HCT116 (cell line): ENCODE measurements at regions not wholly inside any gene's neighbourhood (a gene's known extent, or its start where the extent isn't known, plus 50 kb on each side); places are given as distances from the start of the nearest gene placed in this dataset.
"Not testable (repeated sequence)": the region's sequence is repeated elsewhere in the genome, so short reads cannot be mapped to it uniquely, and the experiment has no call there.

Source experiments
- ATAC-seq: fragments of 200-7000 bp; cut with Tn5 transposase; 2 replicates; pipeline ENCODE4 v1.9.1; 2020; ENCODE audit warnings: mild to moderate bottlenecking, moderate library complexity
- BruUV-seq: library from RNA; stranded (reverse); fragments of 400-500 nt; replicated peaks from 2 replicates; lab custom pipeline; 2021; lab: Mats Ljungman, UMichigan
- CTCF ChIA-PET: fragments of 300-600 bp; sonication (Branson Sonifier 250); formaldehyde crosslinking; loops from one replicate; lab custom pipeline; 2021; ENCODE audit warnings: antibody characterized with exemption; lab: Charles Lee
- POLR2A ChIA-PET: fragments of 300-600, 350-600 bp; sonication (Branson Sonifier 250); formaldehyde crosslinking; loops from one replicate; lab custom pipeline; 2021; ENCODE audit warnings: antibody characterized with exemption; lab: Charles Lee
- RAD21 ChIA-PET, 2 experiments: fragments of 300-600 bp; sonication (Branson Sonifier 250); formaldehyde crosslinking; loops; one replicate each; lab custom pipeline; 2023; ENCODE audit warnings: low total read pairs in 2 of 2; ENCODE audit not compliant: uncharacterized antibody in 2 of 2, unreplicated experiment in 2 of 2, low non-redundant PET in 1 of 2; lab: Charles Lee
- DNase-seq: peaks from one replicate; pipeline ENCODE4 v3.0.0-alpha.2; 2010; ENCODE audit warnings: low read depth, low spot score
- H2AFZ ChIP-seq: fragments of 200-600 bp; shearing (Covaris generic), sonication (generic); 2 replicates; pipeline ENCODE4 v1.6.1; 2017; ENCODE audit warnings: low read depth, mixed run types, mixed read lengths, antibody characterized with exemption, low read length; ENCODE audit not compliant: poor library complexity, severe bottlenecking
- H3K27ac ChIP-seq: 2 replicates; pipeline ENCODE4 v1.5.1; 2012; ENCODE audit warnings: low read depth, low read length
- H3K27me3 ChIP-seq: fragments of 200-600 bp; sonication (generic); 2 replicates; pipeline ENCODE4 v1.6.1; 2016; ENCODE audit warnings: mixed run types, low read length, mixed read lengths; ENCODE audit not compliant: insufficient read depth
- H3K36me3 ChIP-seq, 2 experiments: fragments of 200-500 bp in 1 of 2; fragments of 200-600 bp in 1 of 2; sonication (Bioruptor generic) in 1 of 2; sonication (generic) in 1 of 2; 2 replicates each; pipeline versions ENCODE4 v1.5.1 to v1.6.1; 2014 to 2016; ENCODE audit warnings: low read length in 2 of 2, inconsistent platforms in 1 of 2, mixed read lengths in 1 of 2, mixed run types in 1 of 2; ENCODE audit not compliant: insufficient read depth in 2 of 2, control insufficient read depth in 1 of 2
- H3K4me1 ChIP-seq, 2 experiments: fragments of 200-600 bp in 1 of 2; sonication (generic) in 1 of 2; 2 replicates each; pipeline versions ENCODE4 v1.5.1 to v1.6.1; 2012 to 2017; ENCODE audit warnings: low read length in 2 of 2, inconsistent platforms in 1 of 2, mild to moderate bottlenecking in 1 of 2, mixed read lengths in 1 of 2, mixed run types in 1 of 2, moderate library complexity in 1 of 2; ENCODE audit not compliant: insufficient read depth in 2 of 2, control insufficient read depth in 1 of 2
- H3K4me2 ChIP-seq: fragments of 200-600 bp; sonication (generic); 2 replicates; pipeline ENCODE4 v1.6.1; 2017; ENCODE audit warnings: mixed run types, low read length, mixed read lengths
- H3K4me3 ChIP-seq, 2 experiments: fragments of 200-600 bp in 1 of 2; sonication (generic) in 1 of 2; replicated peaks in 1 of 2; 2 replicates each; pipeline ENCODE4 v1.5.1; 2011 to 2016; ENCODE audit warnings: low read length in 2 of 2, control low read depth in 1 of 2, low read depth in 1 of 2, mild to moderate bottlenecking in 1 of 2, mixed read lengths in 1 of 2, mixed run types in 1 of 2
- H3K79me2 ChIP-seq: fragments of 200-600 bp; sonication (generic); 2 replicates; pipeline ENCODE4 v1.6.1; 2017; ENCODE audit warnings: mild to moderate bottlenecking, mixed run types, low read length, moderate library complexity, mixed read lengths; ENCODE audit not compliant: insufficient read depth
- H3K9ac ChIP-seq: fragments of 200-600 bp; sonication (generic); 2 replicates; pipeline ENCODE4 v1.6.1; 2016; ENCODE audit warnings: low read length, mixed read lengths
- H3K9me2 ChIP-seq: fragments of 200-600 bp; sonication (generic), shearing (Covaris generic); 2 replicates; pipeline ENCODE4 v1.6.1; 2017; ENCODE audit warnings: mixed run types, mild to moderate bottlenecking, moderate library complexity; ENCODE audit not compliant: insufficient read depth
- H3K9me3 ChIP-seq, 2 experiments: fragments of 200-500 bp in 1 of 2; fragments of 200-600 bp in 1 of 2; sonication (Bioruptor generic) in 1 of 2; sonication (generic) in 1 of 2; 2 replicates each; pipeline ENCODE4 v1.6.1; 2014 to 2017; ENCODE audit warnings: low read length in 2 of 2, mixed read lengths in 2 of 2, inconsistent platforms in 1 of 2, low read depth in 1 of 2, mild to moderate bottlenecking in 1 of 2, mixed run types in 1 of 2, moderate library complexity in 1 of 2; ENCODE audit not compliant: control insufficient read depth in 1 of 2, insufficient read depth in 1 of 2
- H4K20me1 ChIP-seq: fragments of 200-600 bp; sonication (generic), shearing (Covaris generic); 2 replicates; pipeline ENCODE4 v1.6.1; 2017; ENCODE audit warnings: mixed run types, mild to moderate bottlenecking, moderate library complexity; ENCODE audit not compliant: insufficient read depth
- EGR1 ChIP-seq: IDR thresholded peaks from 2 replicates; pipeline ENCODE4 v1.6.1; 2012; ENCODE audit warnings: low read depth
- JUND ChIP-seq: IDR thresholded peaks from 2 replicates; pipeline ENCODE4 v1.6.1; 2012
- POLR2A ChIP-seq: IDR thresholded peaks from 2 replicates; pipeline ENCODE4 v1.7.0; 2011; ENCODE audit warnings: borderline replicate concordance; ENCODE audit not compliant: insufficient read depth, insufficient read length; ENCODE audit errors: extremely low read depth
- POLR2AphosphoS5 ChIP-seq: IDR thresholded peaks from 2 replicates; pipeline ENCODE4 v1.6.1; 2011; ENCODE audit warnings: mild to moderate bottlenecking, low read depth, low read length, moderate library complexity
- SRF ChIP-seq: IDR thresholded peaks from 2 replicates; pipeline ENCODE4 v1.6.1; 2012; ENCODE audit warnings: low read depth
- ZFX ChIP-seq: fragments of 450-650 bp; IDR thresholded peaks from 2 replicates; pipeline ENCODE4 v1.6.1; 2017
- ZNF274 ChIP-seq: fragments of 200-500 bp; sonication (Bioruptor generic); IDR thresholded peaks from 2 replicates; pipeline ENCODE4 v1.6.1; 2014; ENCODE audit warnings: mild to moderate bottlenecking, low read depth, low read length, inconsistent platforms
- intact Hi-C: fragments of 100-400 bp; cut with micrococcal nuclease; formaldehyde crosslinking; loops from 2 replicates; pipeline ENCODE4 v1.10.0; 2022
- TF ChIP-seq, protein P1 (sequence below): IDR thresholded peaks from 2 replicates; pipeline ENCODE4 v1.6.1; 2011; ENCODE audit warnings: mild to moderate bottlenecking, low read length, moderate library complexity; ENCODE audit not compliant: insufficient replicate concordance; ENCODE audit errors: extremely low read depth

DNA sequence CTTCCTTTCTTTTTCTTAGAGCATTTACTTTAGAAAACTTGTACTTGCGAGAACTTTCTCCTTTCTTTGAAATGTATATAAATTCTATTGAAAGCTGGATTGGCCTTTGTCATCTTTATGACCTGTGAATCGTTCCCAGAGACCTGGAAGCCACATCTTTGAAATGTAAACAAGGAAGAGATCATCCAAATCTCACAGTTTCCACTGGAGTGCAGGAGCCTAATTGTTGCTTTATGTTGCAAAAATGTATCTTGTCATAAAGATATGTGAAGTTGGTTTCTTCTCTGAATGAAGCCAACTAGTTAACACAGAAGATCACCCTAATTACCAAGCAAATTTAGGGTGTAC, 1101.8 kb downstream of the TAF11L14 start:
- no peak overlapping the region for H3K9ac ChIP-seq
- H3K9me3 ChIP-seq: peaks cover 5 to 6% of the 10 kb centered on the region in 2 experiments; a peak in 2 of 4 replicates
- no peaks in the 10 kb centered on the region for H3K36me3 ChIP-seq
- H3K4me3 ChIP-seq: no peak overlapping the region
- no peak overlapping the region for H3K4me2 ChIP-seq
- intact Hi-C loops: no loop called here
- H3K79me2 ChIP-seq: no peaks in the 10 kb centered on the region
- ChIA-PET POLR2A (no interaction called here), CTCF (no interaction called here)
- no peaks in the 10 kb centered on the region for H3K4me1 ChIP-seq
- DNase-seq: no peak
- H3K27me3 ChIP-seq: no peaks in the 10 kb centered on the region
- TF ChIP-seq SRF (no peak), EGR1 (no peak), ZFX (no peak), POLR2A (no peak)
- TF ChIP-seq, all 23 proteins: peak for 0
- Histone ChIP-seq H3K27ac (no peak overlapping the region), H4K20me1 (no peaks in the 10 kb centered on the region), H2AFZ (no peak overlapping the region), H3K9me2 (no peaks in the 10 kb centered on the region)
- no TSS peak for BruUV-seq
- RAD21 ChIA-PET: no interaction called here
- no peak for ATAC-seq

DNA sequence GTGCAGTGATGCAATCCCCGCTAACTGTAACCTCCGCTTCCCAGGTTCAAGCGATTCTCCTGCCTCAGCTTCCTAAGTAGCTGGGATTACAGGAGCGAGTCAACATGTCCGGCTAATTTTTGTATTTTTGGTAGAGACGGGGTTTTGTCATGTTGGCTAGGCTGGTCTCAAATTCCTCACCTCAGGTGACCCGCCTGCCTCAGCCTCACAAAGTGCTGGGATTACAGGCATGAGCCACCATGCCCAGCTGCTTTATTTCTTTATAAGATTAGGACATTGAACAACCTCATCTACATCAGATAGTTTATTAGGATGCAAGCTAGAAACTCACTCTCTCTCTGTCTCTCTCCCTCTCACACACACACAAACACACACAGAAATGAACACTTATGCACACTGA, 1102.5 kb downstream of the TAF11L14 start:
- H3K9ac ChIP-seq, H3K79me2 ChIP-seq, CTCF ChIA-PET, H3K36me3 ChIP-seq, H3K27me3 ChIP-seq, H3K9me2 ChIP-seq, POLR2A ChIA-PET, BruUV-seq, H3K4me3 ChIP-seq, H3K4me1 ChIP-seq, DNase-seq, H3K27ac ChIP-seq, H4K20me1 ChIP-seq, RAD21 ChIA-PET, H2AFZ ChIP-seq, ATAC-seq, H3K4me2 ChIP-seq, intact Hi-C loops, H3K9me3 ChIP-seq: not testable (repeated sequence)

DNA sequence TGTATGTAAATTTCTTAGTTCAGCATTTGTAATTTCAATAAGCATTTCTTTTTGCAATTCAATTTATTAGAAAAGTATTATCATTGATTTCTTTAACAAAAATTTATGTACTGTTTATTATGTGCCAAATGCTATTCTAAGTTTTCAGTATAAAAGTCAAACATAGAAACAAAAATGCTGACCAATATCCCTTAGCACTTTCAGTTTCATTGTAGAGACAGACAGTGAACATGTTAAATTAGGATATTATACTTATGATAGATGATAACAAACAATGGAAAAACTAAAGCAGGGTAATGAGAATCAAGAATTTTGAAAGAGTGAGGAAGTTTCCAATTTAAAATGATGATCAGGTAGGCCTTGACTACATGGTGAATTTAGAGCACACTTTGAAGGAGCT, 1106.0 kb downstream of the TAF11L14 start:
- Histone ChIP-seq H3K4me2 (no peak overlapping the region), H4K20me1 (no peaks in the 10 kb centered on the region), H3K36me3 (no peaks in the 10 kb centered on the region), H3K9ac (no peak overlapping the region), H3K4me3 (no peak overlapping the region), H3K9me2 (no peaks in the 10 kb centered on the region), H3K9me3 (peaks cover 0 to 5% of the 10 kb centered on the region in 2 experiments; a peak in 2 of 4 replicates)
- POLR2A ChIA-PET: no interaction called here
- BruUV-seq: no TSS peak
- CTCF ChIA-PET: no interaction called here
- RAD21 ChIA-PET: no interaction called here
- ATAC-seq: no peak
- TF ChIP-seq POLR2AphosphoS5 (no peak), ZNF274 (no peak), JUND (no peak)
- TF ChIP-seq, protein P1, sequence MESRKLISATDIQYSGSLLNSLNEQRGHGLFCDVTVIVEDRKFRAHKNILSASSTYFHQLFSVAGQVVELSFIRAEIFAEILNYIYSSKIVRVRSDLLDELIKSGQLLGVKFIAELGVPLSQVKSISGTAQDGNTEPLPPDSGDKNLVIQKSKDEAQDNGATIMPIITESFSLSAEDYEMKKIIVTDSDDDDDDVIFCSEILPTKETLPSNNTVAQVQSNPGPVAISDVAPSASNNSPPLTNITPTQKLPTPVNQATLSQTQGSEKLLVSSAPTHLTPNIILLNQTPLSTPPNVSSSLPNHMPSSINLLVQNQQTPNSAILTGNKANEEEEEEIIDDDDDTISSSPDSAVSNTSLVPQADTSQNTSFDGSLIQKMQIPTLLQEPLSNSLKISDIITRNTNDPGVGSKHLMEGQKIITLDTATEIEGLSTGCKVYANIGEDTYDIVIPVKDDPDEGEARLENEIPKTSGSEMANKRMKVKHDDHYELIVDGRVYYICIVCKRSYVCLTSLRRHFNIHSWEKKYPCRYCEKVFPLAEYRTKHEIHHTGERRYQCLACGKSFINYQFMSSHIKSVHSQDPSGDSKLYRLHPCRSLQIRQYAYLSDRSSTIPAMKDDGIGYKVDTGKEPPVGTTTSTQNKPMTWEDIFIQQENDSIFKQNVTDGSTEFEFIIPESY: no peak
- TF ChIP-seq, all 23 proteins: peak for 0
- H3K4me1 ChIP-seq: no peaks in the 10 kb centered on the region
- H3K79me2 ChIP-seq: no peaks in the 10 kb centered on the region
- intact Hi-C loops: no loop called here
- H2AFZ ChIP-seq: no peak overlapping the region
- DNase-seq: no peak
- H3K27me3 ChIP-seq: no peaks in the 10 kb centered on the region
- no peak overlapping the region for H3K27ac ChIP-seq
